ENCODE measurements at regions not wholly inside any gene's neighbourhood (a gene's known extent, or its start where the extent isn't known, plus 50 kb on each side); places are given as distances from the start of the nearest gene placed in this dataset.

GRCh38 chr2:195304310-195304709 lies 352.7 kb upstream of the SLC39A10 start:
- no peaks in the 10 kb centered on the region for H3K27me3 Mint-ChIP-seq (ENCODE audit: insufficient read depth, unreplicated experiment)
- peak; percentile 14 to 17 for TF ChIP-seq CTCF (IDR thresholded peaks at IDR 0.05; ENCODE audit: insufficient read depth in 1 of 2, low read depth in 1 of 2, low read length in 1 of 2, severe bottlenecking in 1 of 2, unreplicated experiment in 1 of 2)

GRCh38 chr2:195300631-195301030 lies 356.4 kb upstream of the SLC39A10 start:
- Histone ChIP-seq H3K4me1 (no peaks in the 10 kb centered on the region), H3K36me3 (ENCODE audit: control insufficient read depth, insufficient read depth, low read length) (no peaks in the 10 kb centered on the region), H3K4me3 (ENCODE audit: low read depth, low read length) (no peak overlapping the region), H3K27me3 (replicated peaks; ENCODE audit: control insufficient read depth, insufficient read depth, low read length) (no peaks in the 10 kb centered on the region), H3K9me3 (no peaks in the 10 kb centered on the region)
- POLR2A ChIA-PET: no interaction called here
- no TSS peak for BruUV-seq (replicated peaks)
- Mint-ChIP-seq H3K9me3 (ENCODE audit: unreplicated experiment) (no peaks in the 10 kb centered on the region), H3K4me1 (ENCODE audit: low read depth, unreplicated experiment) (no peaks in the 10 kb centered on the region), H3K36me3 (ENCODE audit: insufficient read depth, unreplicated experiment) (no peaks in the 10 kb centered on the region), H3K27ac (ENCODE audit: unreplicated experiment) (no peak overlapping the region), H3K27me3 (ENCODE audit: insufficient read depth, unreplicated experiment) (peaks cover 2% of the 10 kb centered on the region), H3K4me3 (ENCODE audit: unreplicated experiment) (no peak overlapping the region)
- CTCF ChIA-PET: no interaction called here
- no peak for DNase-seq
- intact Hi-C loops (cut with micrococcal nuclease; ENCODE audit: unreplicated experiment): no loop called here
- TF ChIP-seq CTCF (IDR thresholded peaks at IDR 0.05; ENCODE audit: insufficient read depth in 1 of 2, low read depth in 1 of 2, low read length in 1 of 2, severe bottlenecking in 1 of 2, unreplicated experiment in 1 of 2): no peak

More at GRCh38 chr2:195304310-195304709, 352.7 kb upstream of the SLC39A10 start:
- BruUV-seq (replicated peaks): no TSS peak
- POLR2A ChIA-PET: no interaction called here
- Histone ChIP-seq H3K36me3 (ENCODE audit: control insufficient read depth, insufficient read depth, low read length) (no peaks in the 10 kb centered on the region), H3K9me3 (no peaks in the 10 kb centered on the region), H3K27me3 (replicated peaks; ENCODE audit: control insufficient read depth, insufficient read depth, low read length) (no peaks in the 10 kb centered on the region), H3K4me1 (peaks cover 10% of the 10 kb centered on the region), H3K4me3 (ENCODE audit: low read depth, low read length) (no peak overlapping the region)
- H3K27ac Mint-ChIP-seq (ENCODE audit: unreplicated experiment): no peak overlapping the region
- intact Hi-C loops (cut with micrococcal nuclease; ENCODE audit: unreplicated experiment): loop anchor here (1.0 kb wide), 1 partner anchor 212 kb away; no protein-coding TSS in a partner anchor
- H3K4me3 Mint-ChIP-seq (ENCODE audit: unreplicated experiment): no peak overlapping the region
- peak; percentile 25 to 35 for DNase-seq
- CTCF ChIA-PET: interaction anchor here (1.0 kb wide), 1 partner anchor 211 kb away, joined by 6 read pairs; no protein-coding TSS in a partner anchor
- no peaks in the 10 kb centered on the region for H3K36me3 Mint-ChIP-seq (ENCODE audit: insufficient read depth, unreplicated experiment)
- no peaks in the 10 kb centered on the region for H3K9me3 Mint-ChIP-seq (ENCODE audit: unreplicated experiment)
- no peaks in the 10 kb centered on the region for H3K4me1 Mint-ChIP-seq (ENCODE audit: low read depth, unreplicated experiment)

- Mint-ChIP-seq H3K27ac (ENCODE audit: unreplicated experiment) (no peak overlapping the region), H3K36me3 (ENCODE audit: insufficient read depth, unreplicated experiment) (no peaks in the 10 kb centered on the region), H3K4me1 (ENCODE audit: low read depth, unreplicated experiment) (no peaks in the 10 kb centered on the region), H3K4me3 (ENCODE audit: unreplicated experiment) (no peak overlapping the region), H3K9me3 (ENCODE audit: unreplicated experiment) (no peaks in the 10 kb centered on the region), H3K27me3 (ENCODE audit: insufficient read depth, unreplicated experiment) (peaks cover 2% of the 10 kb centered on the region)
- no peaks in the 10 kb centered on the region for H3K27me3 ChIP-seq (replicated peaks; ENCODE audit: control insufficient read depth, insufficient read depth, low read length)
- H3K4me3 ChIP-seq (ENCODE audit: low read depth, low read length): no peak overlapping the region
- intact Hi-C loops (cut with micrococcal nuclease; ENCODE audit: unreplicated experiment): no loop called here
- H3K9me3 ChIP-seq: no peaks in the 10 kb centered on the region
- TF ChIP-seq CTCF (IDR thresholded peaks at IDR 0.05; ENCODE audit: insufficient read depth in 1 of 2, low read depth in 1 of 2, low read length in 1 of 2, severe bottlenecking in 1 of 2, unreplicated experiment in 1 of 2): no peak
- BruUV-seq (replicated peaks): no TSS peak
- no peak for DNase-seq
- ChIA-PET CTCF (no interaction called here), POLR2A (no interaction called here)
- no peaks in the 10 kb centered on the region for H3K36me3 ChIP-seq (ENCODE audit: control insufficient read depth, insufficient read depth, low read length)
- no peaks in the 10 kb centered on the region for H3K4me1 ChIP-seq
These were observed 357.4 kb upstream of the SLC39A10 start for GRCh38 chr2:195299600-195299999.
